ENCODE measurements at regions not wholly inside any gene's neighbourhood (a gene's known extent, or its start where the extent isn't known, plus 50 kb on each side); places are given as distances from the start of the nearest gene placed in this dataset.

DNA sequence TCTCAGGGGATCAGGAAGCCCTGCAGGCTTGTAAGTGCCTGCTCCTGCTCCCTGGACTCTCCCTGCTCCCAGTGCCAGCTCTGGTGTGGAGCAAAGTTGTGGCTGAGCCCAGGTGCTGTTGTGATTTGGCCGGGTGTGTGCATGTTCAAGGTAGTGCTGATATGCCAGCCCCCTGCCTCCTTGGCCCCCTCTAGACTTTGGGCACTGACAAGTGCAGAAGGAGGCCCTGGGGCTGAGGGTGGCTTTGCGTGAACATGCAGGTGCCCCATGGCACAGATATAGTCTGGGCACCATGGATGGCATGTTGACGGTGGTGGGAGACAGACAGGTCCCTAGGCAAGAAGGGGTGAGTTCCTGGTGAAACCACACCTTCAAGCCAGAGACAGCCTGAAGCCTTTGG is 441.6 kb upstream of the CDH8 start:
- no peak for DNase-seq

DNA sequence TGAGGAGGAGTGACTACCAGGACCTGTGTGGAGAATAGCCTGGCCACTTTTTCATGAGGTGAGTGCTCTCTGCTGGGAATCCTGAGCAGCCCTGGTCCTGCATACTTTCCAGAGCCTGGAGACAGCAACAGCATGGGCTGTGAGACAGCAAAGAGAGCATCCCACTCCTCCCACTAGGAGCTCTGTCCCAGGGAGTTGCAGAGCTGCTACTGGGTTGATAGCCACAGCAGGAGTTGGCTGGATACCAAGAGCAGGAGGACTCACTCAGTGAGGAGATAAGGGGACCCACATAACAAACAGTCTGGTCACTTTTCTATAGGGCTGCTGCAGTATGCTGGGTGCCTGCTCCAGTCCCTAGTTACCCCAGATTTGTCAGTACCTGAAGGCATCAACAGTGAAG is 439.3 kb upstream of the CDH8 start:
- Mint-ChIP-seq H3K27me3 (no peaks in the 10 kb centered on the region), H3K27ac (no peak overlapping the region), H3K4me1 (no peaks in the 10 kb centered on the region), H3K9me3 (peaks cover 25 to 29% of the 10 kb centered on the region in 2 donors), H3K4me3 (no peak overlapping the region)
- ATAC-seq (no peak), DNase-seq (no peak)

More for the DNA sequence above, 441.6 kb upstream of the CDH8 start:
- Mint-ChIP-seq H3K4me1 (no peaks in the 10 kb centered on the region), H3K4me3 (no peak overlapping the region), H3K27me3 (no peaks in the 10 kb centered on the region), H3K9me3 (peaks cover 7 to 12% of the 10 kb centered on the region in 2 donors), H3K27ac (no peak overlapping the region)
- no peak for ATAC-seq

DNA sequence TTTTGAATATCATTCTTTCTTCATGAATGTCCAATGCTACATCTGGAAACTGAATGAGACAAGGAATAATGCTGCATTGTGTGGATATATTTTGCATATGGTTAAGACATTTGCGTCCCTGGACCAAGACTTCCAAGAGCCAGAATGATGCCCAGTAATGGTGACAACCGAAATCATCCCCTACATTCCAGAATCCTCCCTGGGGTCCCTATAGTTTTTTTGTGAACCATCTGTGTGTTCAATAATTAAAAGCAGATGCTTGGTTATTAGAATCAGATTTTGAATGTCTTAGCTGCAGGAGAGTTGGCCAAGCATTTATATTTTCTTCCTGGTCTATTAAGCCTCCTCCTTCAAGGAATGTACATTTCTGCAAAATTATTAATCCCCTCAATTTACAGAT is 426.7 kb upstream of the CDH8 start:
- ATAC-seq: no peak
- DNase-seq: no peak
- H3K27me3 Mint-ChIP-seq: no peaks in the 10 kb centered on the region
- H3K27ac Mint-ChIP-seq: no peak overlapping the region
- H3K4me1 Mint-ChIP-seq: no peaks in the 10 kb centered on the region
- H3K9me3 Mint-ChIP-seq: peaks cover 8 to 9% of the 10 kb centered on the region in 2 donors
- H3K4me3 Mint-ChIP-seq: no peak overlapping the region

DNA sequence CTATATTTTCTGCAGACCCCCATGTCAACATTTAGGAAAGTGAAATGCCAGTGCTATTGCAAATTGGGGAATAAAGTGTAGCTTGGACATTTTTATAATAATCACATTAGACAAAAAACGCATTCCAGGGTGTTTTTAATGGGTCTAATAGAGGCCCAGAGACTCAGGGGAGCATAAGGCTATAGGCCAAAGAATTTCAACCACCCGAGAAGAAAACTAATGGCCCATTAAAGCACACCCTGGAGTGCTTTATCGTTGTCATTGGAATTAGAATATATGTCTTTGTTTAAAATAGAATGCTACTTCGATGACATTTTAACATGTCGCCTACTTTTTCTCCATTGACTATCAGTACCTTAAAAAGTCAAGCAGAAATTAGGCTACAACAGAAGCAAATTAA is 414.1 kb upstream of the CDH8 start:
- Mint-ChIP-seq H3K27me3 (no peaks in the 10 kb centered on the region), H3K9me3 (peaks cover 22 to 36% of the 10 kb centered on the region in 2 donors), H3K27ac (no peak overlapping the region), H3K4me1 (no peaks in the 10 kb centered on the region), H3K4me3 (no peak overlapping the region)
- no peak for DNase-seq
- no peak for ATAC-seq

DNA sequence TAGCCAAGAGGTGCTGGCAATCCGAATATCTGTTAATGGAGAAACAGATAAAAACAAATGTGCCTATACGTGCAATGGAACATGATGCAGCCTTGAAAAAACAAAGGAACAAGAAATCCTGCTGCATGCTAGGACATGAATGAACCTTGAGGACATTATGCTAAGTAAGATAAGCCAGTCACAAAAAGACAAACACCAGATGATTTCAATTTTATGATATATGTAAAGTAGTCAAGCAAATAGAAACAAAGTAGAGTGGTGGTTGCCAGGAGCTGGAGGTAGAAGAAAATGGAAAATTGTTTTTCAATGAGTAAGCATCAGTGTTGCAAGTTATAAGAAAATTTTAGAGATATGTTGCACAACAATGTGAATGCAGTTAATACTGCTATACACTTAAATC is 409.7 kb upstream of the CDH8 start:
- Mint-ChIP-seq H3K4me3 (no peak overlapping the region), H3K4me1 (no peaks in the 10 kb centered on the region), H3K9me3 (peaks cover 19 to 26% of the 10 kb centered on the region in 2 donors), H3K27ac (no peak overlapping the region), H3K27me3 (no peaks in the 10 kb centered on the region)
- ATAC-seq: no peak
- DNase-seq: no peak

DNA sequence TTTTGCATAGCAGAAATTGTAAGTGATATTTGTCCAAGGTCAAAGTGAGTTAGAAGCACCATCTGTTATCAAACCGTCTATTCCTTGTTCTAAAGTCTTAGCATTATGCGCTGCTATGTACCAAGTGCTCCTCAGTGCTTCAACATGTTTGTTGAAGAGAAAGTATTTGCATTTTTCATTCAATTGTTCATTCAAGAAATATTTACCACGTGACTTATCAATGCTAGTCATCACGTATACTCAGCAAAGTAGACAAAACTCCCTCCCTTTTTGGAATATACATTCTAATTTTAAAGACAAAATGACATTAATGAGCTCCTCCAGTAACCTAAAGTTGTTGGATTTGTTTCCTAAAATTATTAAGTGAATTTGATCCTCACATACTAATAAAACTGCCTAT is 388.0 kb upstream of the CDH8 start:
- H3K4me1 Mint-ChIP-seq: no peaks in the 10 kb centered on the region
- ATAC-seq (no peak), DNase-seq (no peak)
- peaks cover 14 to 15% of the 10 kb centered on the region in 2 donors for H3K9me3 Mint-ChIP-seq
- H3K27me3 Mint-ChIP-seq: no peaks in the 10 kb centered on the region
- no peak overlapping the region for H3K27ac Mint-ChIP-seq
- no peak overlapping the region for H3K4me3 Mint-ChIP-seq

DNA sequence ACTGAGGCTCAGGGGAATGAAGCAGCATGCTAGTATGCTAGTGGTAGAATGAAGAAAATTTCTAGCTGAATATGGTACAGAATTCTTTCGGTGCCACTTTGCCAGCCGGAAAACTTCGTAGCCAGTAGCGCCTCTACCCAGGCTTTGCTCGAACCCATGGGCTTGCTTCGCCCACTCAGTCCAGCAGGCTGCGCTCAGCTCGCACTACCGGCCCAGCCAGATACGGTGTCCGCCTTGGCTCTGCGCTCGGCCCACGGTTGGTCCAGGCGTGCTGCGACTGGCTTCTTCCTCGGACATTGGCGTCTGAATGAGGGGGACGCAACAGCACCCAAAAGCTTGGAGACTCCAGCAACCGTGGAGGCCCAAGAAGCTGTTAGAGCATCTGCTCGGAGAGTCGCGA is 372.5 kb upstream of the CDH8 start:
- DNase-seq (no peak), ATAC-seq (no peak)
- peaks cover 18 to 31% of the 10 kb centered on the region in 2 donors for H3K9me3 Mint-ChIP-seq
- no peak overlapping the region for H3K4me3 Mint-ChIP-seq
- H3K27me3 Mint-ChIP-seq: no peaks in the 10 kb centered on the region
- no peak overlapping the region for H3K27ac Mint-ChIP-seq
- no peaks in the 10 kb centered on the region for H3K4me1 Mint-ChIP-seq

DNA sequence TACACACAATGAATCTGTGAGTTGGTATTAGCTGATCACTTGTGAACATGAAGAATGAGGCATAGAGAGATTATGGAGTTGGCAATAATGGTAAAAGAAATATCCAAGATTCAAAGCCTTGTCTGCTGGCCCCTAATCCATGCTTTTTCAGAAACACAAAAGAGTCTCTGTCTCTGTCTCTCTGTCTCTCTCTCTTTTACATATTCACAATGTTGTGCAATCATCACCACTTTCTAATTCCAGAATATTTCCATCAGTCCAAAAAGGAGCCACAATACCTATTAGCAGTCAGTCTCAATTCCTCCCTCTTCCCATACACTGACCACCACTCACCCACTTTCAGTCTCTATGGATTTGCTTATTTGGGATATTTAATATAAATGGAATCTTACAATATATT is 370.1 kb upstream of the CDH8 start:
- Mint-ChIP-seq H3K4me1 (no peaks in the 10 kb centered on the region), H3K27me3 (no peaks in the 10 kb centered on the region), H3K27ac (no peak overlapping the region), H3K4me3 (no peak overlapping the region), H3K9me3 (peaks cover 12 to 24% of the 10 kb centered on the region in 2 donors)
- ATAC-seq: no peak
- no peak for DNase-seq

DNA sequence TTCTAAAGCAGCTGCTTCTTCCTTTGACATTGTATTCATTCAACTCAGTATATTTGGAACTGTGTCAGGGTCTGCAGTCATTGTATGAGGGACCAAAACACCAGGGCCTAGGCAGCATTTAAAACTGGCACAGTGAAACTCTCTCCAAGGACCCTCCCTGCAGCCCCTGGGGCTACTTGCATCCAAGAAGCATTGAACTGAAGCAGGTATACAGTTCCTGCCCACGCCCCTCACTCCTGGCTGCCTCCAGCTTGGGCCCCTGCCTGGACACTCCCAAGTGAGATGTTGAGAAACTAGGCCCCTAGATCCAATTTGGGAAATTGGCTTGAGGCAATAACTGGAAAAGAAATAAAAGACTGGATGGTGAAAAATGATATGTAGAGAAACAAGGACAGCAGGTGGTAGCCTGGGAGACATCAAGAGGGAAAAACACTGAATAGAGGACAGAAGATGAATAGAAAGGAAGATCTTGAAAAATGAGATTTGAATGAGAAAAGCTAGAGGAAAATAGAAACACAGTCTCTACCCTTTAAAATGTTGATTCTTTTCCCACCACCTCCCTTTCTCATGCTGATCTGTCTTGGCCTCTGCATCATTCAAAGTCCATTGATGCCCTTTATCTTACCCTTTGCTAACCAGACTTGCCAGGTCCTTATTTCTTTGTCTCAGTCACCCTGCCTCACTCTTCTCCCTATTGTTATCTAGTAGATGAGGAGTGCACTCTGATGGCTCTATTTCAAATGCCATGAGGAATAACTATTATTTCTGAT is 368.8 kb upstream of the CDH8 start:
- Mint-ChIP-seq H3K27me3 (no peaks in the 10 kb centered on the region), H3K9me3 (peaks cover 9 to 25% of the 10 kb centered on the region in 2 donors), H3K4me3 (no peak overlapping the region), H3K27ac (no peak overlapping the region), H3K4me1 (no peaks in the 10 kb centered on the region)
- DNase-seq (no peak), ATAC-seq (no peak)

DNA sequence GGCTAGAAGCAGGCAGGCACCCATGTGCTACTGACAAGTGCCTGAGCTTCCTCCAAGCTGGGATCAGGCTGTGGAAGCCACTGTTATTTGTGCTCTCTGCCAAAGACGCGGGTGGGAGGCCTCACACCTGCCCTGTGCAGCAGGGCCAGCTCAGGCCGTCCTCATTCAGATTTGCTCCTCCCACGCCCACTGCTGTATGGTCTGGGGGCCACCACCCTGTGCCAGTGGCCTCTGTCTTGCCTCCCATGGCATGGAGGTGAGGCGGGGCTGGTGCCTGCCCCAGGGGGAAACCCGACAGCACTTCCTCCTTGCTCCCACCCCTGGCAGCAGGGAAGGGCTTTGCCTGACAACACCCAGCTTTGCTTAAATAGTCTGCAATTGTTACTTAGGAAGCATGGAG is 356.5 kb upstream of the CDH8 start:
- Mint-ChIP-seq H3K4me3 (no peak overlapping the region), H3K9me3 (peaks cover 13 to 29% of the 10 kb centered on the region in 2 donors), H3K4me1 (no peaks in the 10 kb centered on the region), H3K27ac (no peak overlapping the region), H3K27me3 (no peaks in the 10 kb centered on the region)
- ATAC-seq: no peak
- no peak for DNase-seq

DNA sequence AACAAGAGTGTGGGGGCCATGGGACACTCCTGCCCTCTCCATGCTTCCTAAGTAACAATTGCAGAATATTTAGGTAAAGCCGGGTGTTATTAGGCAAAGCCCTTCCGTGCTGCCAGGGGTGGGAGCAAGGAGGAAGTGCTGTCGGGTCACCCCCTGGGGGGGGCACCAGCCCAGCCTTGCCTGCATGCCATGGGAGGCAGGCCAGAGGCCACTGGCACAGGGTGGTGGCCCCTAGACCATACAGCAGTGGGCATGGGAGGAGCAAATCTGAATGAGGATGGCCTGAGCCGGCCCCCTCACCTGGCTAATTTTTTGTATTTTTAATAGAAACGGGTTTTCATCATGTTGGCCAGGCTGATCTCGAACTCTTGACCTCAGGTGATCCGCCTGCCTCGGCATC is 355.7 kb upstream of the CDH8 start:
- DNase-seq (no peak), ATAC-seq (no peak)
- Mint-ChIP-seq H3K4me1 (no peaks in the 10 kb centered on the region), H3K4me3 (no peak overlapping the region), H3K9me3 (peaks cover 13 to 27% of the 10 kb centered on the region in 2 donors), H3K27ac (no peak overlapping the region), H3K27me3 (no peaks in the 10 kb centered on the region)

DNA sequence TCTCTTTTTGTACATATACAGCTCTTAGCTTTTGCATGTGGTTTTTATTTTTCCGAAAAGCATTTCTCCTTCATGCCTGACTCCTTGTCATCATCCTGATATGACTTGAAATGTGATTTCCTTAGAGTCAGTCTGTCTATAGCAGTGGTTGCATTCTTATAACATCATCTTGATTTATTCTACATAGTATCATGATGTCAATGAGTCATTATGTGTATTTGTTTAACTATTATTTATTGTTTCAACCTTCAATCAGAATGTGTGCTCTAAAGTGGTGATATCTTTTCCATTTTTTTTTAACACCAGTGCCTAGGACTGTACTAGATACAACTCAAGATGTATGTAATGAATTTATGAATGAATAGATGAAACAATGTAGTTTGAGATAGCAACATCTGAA is 354.9 kb upstream of the CDH8 start:
- Mint-ChIP-seq H3K9me3 (peaks cover 7 to 20% of the 10 kb centered on the region in 2 donors), H3K27me3 (no peaks in the 10 kb centered on the region), H3K27ac (no peak overlapping the region)

DNA sequence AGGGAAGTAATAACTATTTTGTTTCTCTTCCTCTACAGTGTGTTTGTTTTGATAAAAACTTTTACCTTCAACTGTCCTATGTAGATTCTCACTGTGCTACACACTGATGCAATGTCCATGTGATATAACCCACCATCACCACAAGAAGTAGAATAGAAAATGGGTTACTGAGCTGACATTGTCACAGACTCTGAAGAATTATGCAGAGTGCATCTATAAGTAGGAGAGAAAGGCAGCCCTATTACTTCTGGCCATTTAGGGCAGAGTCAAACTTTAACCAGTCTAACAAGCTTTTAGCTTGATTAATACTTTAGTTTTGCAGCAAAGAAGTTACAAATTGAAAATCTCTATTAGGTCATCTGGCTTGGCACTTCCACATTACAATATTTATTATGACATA is 354.0 kb upstream of the CDH8 start:
- H3K27me3 Mint-ChIP-seq: no peaks in the 10 kb centered on the region
- ATAC-seq (no peak), DNase-seq (no peak)
- H3K4me3 Mint-ChIP-seq: no peak overlapping the region
- peaks cover 7 to 20% of the 10 kb centered on the region in 2 donors for H3K9me3 Mint-ChIP-seq
- no peaks in the 10 kb centered on the region for H3K4me1 Mint-ChIP-seq
- no peak overlapping the region for H3K27ac Mint-ChIP-seq

More for the DNA sequence above, 354.9 kb upstream of the CDH8 start:
- no peaks in the 10 kb centered on the region for H3K4me1 Mint-ChIP-seq
- ATAC-seq: no peak
- H3K4me3 Mint-ChIP-seq: no peak overlapping the region
- DNase-seq: no peak

DNA sequence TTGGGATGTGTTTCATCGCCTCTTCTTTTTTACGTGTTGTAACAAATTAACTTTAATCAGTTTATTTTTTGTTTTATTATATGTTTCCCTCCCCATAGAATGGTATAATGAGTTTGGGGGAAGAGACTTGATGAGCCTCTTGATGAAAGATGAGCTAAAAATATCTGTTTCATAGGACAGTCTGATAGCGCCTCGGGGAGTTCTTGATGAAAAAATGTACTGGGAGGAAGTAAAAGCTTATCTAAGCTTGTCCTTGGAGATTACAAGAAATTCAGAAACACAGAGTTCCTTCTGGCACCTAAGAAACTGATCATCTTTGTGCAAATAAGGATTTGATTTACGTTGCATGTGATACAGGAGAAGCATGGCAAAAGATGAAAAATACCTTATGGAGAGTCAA is 350.2 kb upstream of the CDH8 start:
- no peaks in the 10 kb centered on the region for H3K4me1 Mint-ChIP-seq
- no peak for ATAC-seq
- no peak for DNase-seq
- H3K27me3 Mint-ChIP-seq: no peaks in the 10 kb centered on the region
- H3K27ac Mint-ChIP-seq: no peak overlapping the region
- H3K4me3 Mint-ChIP-seq: no peak overlapping the region
- peaks cover 7 to 15% of the 10 kb centered on the region in 2 donors for H3K9me3 Mint-ChIP-seq

DNA sequence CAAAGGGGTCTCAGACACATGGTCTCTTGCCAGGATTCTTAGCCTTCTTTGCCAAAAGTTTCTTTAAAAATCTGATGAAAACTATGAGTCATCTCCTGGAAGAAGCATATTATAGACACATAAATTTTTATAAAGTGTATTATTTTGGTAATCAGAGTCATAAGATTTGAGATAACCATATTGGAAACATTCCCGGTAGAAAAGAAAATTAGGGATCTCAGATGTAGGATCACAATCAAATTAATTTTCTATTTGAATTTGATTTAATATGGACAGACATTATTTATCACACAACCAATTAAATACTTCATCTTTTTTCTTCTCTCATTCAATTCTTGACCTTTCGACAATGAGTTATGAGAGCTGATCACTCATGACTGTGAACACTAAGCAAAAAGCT is 347.7 kb upstream of the CDH8 start:
- Mint-ChIP-seq H3K27ac (no peak overlapping the region), H3K9me3 (peaks cover 1 to 4% of the 10 kb centered on the region in 2 donors), H3K27me3 (no peaks in the 10 kb centered on the region), H3K4me1 (no peaks in the 10 kb centered on the region), H3K4me3 (no peak overlapping the region)
- ATAC-seq (no peak), DNase-seq (no peak)

DNA sequence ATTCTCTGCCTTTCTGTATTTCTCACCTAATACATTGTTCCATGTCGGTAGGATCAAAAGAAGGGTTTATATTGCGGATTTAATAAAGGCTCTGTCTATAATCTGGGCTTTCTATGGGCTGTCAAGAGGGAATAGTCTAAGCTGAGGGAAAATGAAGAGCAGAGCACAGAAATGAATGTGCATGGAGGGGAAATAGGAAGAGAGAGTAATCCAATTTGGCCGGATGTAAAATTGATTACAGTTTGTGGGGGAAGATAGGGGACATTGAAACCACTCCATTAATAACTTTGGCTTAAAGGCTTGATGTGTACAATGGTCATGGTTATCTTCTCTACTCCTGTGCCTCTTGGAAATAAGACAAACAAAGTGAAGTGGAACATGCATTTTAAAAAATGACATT is 334.2 kb upstream of the CDH8 start:
- H3K9me3 Mint-ChIP-seq: peaks cover 14 to 19% of the 10 kb centered on the region in 2 donors
- no peaks in the 10 kb centered on the region for H3K4me1 Mint-ChIP-seq
- no peak overlapping the region for H3K27ac Mint-ChIP-seq
- ATAC-seq (no peak), DNase-seq (no peak)
- no peak overlapping the region for H3K4me3 Mint-ChIP-seq
- no peaks in the 10 kb centered on the region for H3K27me3 Mint-ChIP-seq

DNA sequence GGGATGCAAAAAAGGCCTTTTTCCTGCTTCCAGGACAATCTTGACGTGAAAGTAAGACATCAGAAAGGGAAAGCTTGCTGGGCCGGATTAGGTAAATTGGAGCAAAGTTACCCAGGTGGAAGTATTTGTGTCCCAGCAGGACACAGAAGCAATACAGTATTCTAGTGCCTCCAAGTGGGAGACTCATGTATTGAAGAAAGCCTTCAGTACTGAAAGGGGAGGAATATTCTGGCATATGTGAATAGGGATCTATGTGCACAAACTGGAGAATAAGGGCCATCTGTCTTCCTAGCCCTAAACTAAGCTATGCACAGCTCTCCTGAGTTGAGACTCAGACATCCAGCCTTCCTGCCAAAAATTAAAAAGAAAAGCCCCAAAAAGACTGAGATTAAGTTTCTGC is 327.3 kb upstream of the CDH8 start:
- Mint-ChIP-seq H3K4me1 (no peaks in the 10 kb centered on the region), H3K27ac (no peak overlapping the region), H3K9me3 (peaks cover 12 to 21% of the 10 kb centered on the region in 2 donors), H3K27me3 (no peaks in the 10 kb centered on the region), H3K4me3 (no peak overlapping the region)
- DNase-seq: no peak
- ATAC-seq: no peak

Data from stimulated activated naive CD8-positive, alpha-beta T cell treated with anti-CD3 and anti-CD28 coated beads, Interleukin-15, amount 100 ng/mL, for 72 hours (primary cell).